ENCODE measurements at regions not wholly inside any gene's neighbourhood (a gene's known extent, or its start where the extent isn't known, plus 50 kb on each side); places are given as distances from the start of the nearest gene placed in this dataset.

- peaks cover 20% of the 10 kb centered on the region for H3K4me1 Mint-ChIP-seq
- no peaks in the 10 kb centered on the region for H3K27me3 Mint-ChIP-seq (ENCODE audit: low read depth)
- CTCF ChIA-PET, result interaction anchor here (0.6 kb wide), 1 partner anchor 112 kb away, joined by 4 read pairs; no protein-coding TSS in a partner anchor
Observed at GRCh38 chr20:11212902-11213301, 539.1 kb upstream of the JAG1 start.

More at GRCh38 chr20:11212902-11213301, 539.1 kb upstream of the JAG1 start:
- Mint-ChIP-seq H3K4me3 (no peak overlapping the region), H3K27ac (no peak overlapping the region), H3K36me3 (no peaks in the 10 kb centered on the region), H3K9me3 (no peaks in the 10 kb centered on the region)
- no peak for ATAC-seq
- POLR2A ChIA-PET, result no interaction called here
- no peak for DNase-seq (ENCODE audit: low spot score)
- TF ChIP-seq, protein P1, sequence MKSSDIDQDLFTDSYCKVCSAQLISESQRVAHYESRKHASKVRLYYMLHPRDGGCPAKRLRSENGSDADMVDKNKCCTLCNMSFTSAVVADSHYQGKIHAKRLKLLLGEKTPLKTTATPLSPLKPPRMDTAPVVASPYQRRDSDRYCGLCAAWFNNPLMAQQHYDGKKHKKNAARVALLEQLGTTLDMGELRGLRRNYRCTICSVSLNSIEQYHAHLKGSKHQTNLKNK (CRISPR knock-in tag; IDR thresholded peaks at IDR 0.05), result no peak
- TF ChIP-seq, protein P2, sequence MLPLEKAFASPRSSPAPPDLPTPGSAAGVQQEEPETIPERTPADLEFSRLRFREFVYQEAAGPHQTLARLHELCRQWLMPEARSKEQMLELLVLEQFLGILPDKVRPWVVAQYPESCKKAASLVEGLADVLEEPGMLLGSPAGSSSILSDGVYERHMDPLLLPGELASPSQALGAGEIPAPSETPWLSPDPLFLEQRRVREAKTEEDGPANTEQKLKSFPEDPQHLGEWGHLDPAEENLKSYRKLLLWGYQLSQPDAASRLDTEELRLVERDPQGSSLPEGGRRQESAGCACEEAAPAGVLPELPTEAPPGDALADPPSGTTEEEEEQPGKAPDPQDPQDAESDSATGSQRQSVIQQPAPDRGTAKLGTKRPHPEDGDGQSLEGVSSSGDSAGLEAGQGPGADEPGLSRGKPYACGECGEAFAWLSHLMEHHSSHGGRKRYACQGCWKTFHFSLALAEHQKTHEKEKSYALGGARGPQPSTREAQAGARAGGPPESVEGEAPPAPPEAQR (CRISPR knock-in tag; IDR thresholded peaks at IDR 0.05), result no peak
- TF ChIP-seq MAX (CRISPR knock-in tag; IDR thresholded peaks at IDR 0.05), result no peak
- no peak for TF ChIP-seq ESRRA (CRISPR knock-in tag; IDR thresholded peaks at IDR 0.05; ENCODE audit: borderline replicate concordance)
- no peak for TF ChIP-seq E2F4 (CRISPR knock-in tag; IDR thresholded peaks at IDR 0.05; ENCODE audit: borderline replicate concordance, low read depth)
- TF ChIP-seq ELF4 (CRISPR knock-in tag; IDR thresholded peaks at IDR 0.05; ENCODE audit: low read depth), result no peak
- TF ChIP-seq NR2C2 (CRISPR knock-in tag; IDR thresholded peaks at IDR 0.05), result no peak
- TF ChIP-seq MXD4 (CRISPR knock-in tag; IDR thresholded peaks at IDR 0.05; ENCODE audit: borderline replicate concordance), result no peak
- TF ChIP-seq TP53 (CRISPR knock-in tag; IDR thresholded peaks at IDR 0.05), result no peak
- TF ChIP-seq IRF2 (CRISPR knock-in tag; IDR thresholded peaks at IDR 0.05; ENCODE audit: borderline replicate concordance, low read depth), result no peak
- TF ChIP-seq, protein P3, sequence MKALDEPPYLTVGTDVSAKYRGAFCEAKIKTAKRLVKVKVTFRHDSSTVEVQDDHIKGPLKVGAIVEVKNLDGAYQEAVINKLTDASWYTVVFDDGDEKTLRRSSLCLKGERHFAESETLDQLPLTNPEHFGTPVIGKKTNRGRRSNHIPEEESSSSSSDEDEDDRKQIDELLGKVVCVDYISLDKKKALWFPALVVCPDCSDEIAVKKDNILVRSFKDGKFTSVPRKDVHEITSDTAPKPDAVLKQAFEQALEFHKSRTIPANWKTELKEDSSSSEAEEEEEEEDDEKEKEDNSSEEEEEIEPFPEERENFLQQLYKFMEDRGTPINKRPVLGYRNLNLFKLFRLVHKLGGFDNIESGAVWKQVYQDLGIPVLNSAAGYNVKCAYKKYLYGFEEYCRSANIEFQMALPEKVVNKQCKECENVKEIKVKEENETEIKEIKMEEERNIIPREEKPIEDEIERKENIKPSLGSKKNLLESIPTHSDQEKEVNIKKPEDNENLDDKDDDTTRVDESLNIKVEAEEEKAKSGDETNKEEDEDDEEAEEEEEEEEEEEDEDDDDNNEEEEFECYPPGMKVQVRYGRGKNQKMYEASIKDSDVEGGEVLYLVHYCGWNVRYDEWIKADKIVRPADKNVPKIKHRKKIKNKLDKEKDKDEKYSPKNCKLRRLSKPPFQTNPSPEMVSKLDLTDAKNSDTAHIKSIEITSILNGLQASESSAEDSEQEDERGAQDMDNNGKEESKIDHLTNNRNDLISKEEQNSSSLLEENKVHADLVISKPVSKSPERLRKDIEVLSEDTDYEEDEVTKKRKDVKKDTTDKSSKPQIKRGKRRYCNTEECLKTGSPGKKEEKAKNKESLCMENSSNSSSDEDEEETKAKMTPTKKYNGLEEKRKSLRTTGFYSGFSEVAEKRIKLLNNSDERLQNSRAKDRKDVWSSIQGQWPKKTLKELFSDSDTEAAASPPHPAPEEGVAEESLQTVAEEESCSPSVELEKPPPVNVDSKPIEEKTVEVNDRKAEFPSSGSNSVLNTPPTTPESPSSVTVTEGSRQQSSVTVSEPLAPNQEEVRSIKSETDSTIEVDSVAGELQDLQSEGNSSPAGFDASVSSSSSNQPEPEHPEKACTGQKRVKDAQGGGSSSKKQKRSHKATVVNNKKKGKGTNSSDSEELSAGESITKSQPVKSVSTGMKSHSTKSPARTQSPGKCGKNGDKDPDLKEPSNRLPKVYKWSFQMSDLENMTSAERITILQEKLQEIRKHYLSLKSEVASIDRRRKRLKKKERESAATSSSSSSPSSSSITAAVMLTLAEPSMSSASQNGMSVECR (CRISPR knock-in tag; IDR thresholded peaks at IDR 0.05; ENCODE audit: borderline replicate concordance), result no peak
- TF ChIP-seq, protein P4, sequence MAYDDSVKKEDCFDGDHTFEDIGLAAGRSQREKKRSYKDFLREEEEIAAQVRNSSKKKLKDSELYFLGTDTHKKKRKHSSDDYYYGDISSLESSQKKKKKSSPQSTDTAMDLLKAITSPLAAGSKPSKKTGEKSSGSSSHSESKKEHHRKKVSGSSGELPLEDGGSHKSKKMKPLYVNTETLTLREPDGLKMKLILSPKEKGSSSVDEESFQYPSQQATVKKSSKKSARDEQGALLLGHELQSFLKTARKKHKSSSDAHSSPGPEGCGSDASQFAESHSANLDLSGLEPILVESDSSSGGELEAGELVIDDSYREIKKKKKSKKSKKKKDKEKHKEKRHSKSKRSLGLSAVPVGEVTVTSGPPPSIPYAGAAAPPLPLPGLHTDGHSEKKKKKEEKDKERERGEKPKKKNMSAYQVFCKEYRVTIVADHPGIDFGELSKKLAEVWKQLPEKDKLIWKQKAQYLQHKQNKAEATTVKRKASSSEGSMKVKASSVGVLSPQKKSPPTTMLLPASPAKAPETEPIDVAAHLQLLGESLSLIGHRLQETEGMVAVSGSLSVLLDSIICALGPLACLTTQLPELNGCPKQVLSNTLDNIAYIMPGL (CRISPR knock-in tag; IDR thresholded peaks at IDR 0.05), result no peak
- TF ChIP-seq, protein P5, sequence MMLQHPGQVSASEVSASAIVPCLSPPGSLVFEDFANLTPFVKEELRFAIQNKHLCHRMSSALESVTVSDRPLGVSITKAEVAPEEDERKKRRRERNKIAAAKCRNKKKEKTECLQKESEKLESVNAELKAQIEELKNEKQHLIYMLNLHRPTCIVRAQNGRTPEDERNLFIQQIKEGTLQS (CRISPR knock-in tag; conservative IDR thresholded peaks at IDR 0.05), result no peak
- TF ChIP-seq ZNF396 (CRISPR knock-in tag; IDR thresholded peaks at IDR 0.05; ENCODE audit: borderline replicate concordance), result no peak
- no peak for TF ChIP-seq SMAD4 (CRISPR knock-in tag; IDR thresholded peaks at IDR 0.05)
- TF ChIP-seq EMX1 (CRISPR knock-in tag; IDR thresholded peaks at IDR 0.05), result no peak
- TF ChIP-seq MYBL2 (CRISPR knock-in tag; IDR thresholded peaks at IDR 0.05), result no peak
